Naive B cell (primary cell): ENCODE measurements at regions not wholly inside any gene's neighbourhood (a gene's known extent, or its start where the extent isn't known, plus 50 kb on each side); places are given as distances from the start of the nearest gene placed in this dataset.
"Not testable (repeated sequence)": the region's sequence is repeated elsewhere in the genome, so short reads cannot be mapped to it uniquely, and the experiment has no call there.

ENCODE experiments used
- ATAC-seq, 2 donors: fragments of 150-1000 bp; cut with Tn5 transposase; 2 replicates each; pipeline ENCODE4 v1.10.0; 2021; ENCODE audit warnings: low read depth in 2 of 2, mild to moderate bottlenecking in 2 of 2, moderate library complexity in 2 of 2
- DNase-seq: peaks from one replicate; pipeline ENCODE4 v3.0.0; 2022
- H3K27ac Mint-ChIP-seq, 6 donors: one replicate each; pipeline ENCODE4 v1.8.0; 2020 to 2022; ENCODE audit warnings: mild to moderate bottlenecking in 6 of 6, mixed read lengths in 6 of 6, moderate library complexity in 5 of 6, inconsistent platforms in 2 of 6
- H3K27me3 Mint-ChIP-seq, 3 donors: one replicate each; pipeline ENCODE4 v1.8.0; 2021 to 2022; ENCODE audit warnings: mixed read lengths in 3 of 3, mild to moderate bottlenecking in 1 of 3
- H3K36me3 Mint-ChIP-seq, 2 donors: one replicate each; pipeline ENCODE4 v1.8.0; 2020 to 2022; ENCODE audit warnings: mixed read lengths in 2 of 2, inconsistent platforms in 1 of 2, mild to moderate bottlenecking in 1 of 2
- H3K4me1 Mint-ChIP-seq, 3 donors: one replicate each; pipeline ENCODE4 v1.8.0; 2020 to 2022; ENCODE audit warnings: mixed read lengths in 3 of 3, inconsistent platforms in 1 of 3, mild to moderate bottlenecking in 1 of 3, moderate library complexity in 1 of 3
- H3K4me3 Mint-ChIP-seq, 8 donors: one replicate each; pipeline ENCODE4 v1.8.0; 2020 to 2022; ENCODE audit warnings: mild to moderate bottlenecking in 8 of 8, mixed read lengths in 8 of 8, moderate library complexity in 8 of 8, inconsistent platforms in 2 of 8
- H3K9me3 Mint-ChIP-seq, 7 donors: one replicate each; pipeline ENCODE4 v1.8.0; 2020 to 2022; ENCODE audit warnings: mixed read lengths in 7 of 7, mild to moderate bottlenecking in 5 of 7, inconsistent platforms in 2 of 7, moderate library complexity in 1 of 7

DNA sequence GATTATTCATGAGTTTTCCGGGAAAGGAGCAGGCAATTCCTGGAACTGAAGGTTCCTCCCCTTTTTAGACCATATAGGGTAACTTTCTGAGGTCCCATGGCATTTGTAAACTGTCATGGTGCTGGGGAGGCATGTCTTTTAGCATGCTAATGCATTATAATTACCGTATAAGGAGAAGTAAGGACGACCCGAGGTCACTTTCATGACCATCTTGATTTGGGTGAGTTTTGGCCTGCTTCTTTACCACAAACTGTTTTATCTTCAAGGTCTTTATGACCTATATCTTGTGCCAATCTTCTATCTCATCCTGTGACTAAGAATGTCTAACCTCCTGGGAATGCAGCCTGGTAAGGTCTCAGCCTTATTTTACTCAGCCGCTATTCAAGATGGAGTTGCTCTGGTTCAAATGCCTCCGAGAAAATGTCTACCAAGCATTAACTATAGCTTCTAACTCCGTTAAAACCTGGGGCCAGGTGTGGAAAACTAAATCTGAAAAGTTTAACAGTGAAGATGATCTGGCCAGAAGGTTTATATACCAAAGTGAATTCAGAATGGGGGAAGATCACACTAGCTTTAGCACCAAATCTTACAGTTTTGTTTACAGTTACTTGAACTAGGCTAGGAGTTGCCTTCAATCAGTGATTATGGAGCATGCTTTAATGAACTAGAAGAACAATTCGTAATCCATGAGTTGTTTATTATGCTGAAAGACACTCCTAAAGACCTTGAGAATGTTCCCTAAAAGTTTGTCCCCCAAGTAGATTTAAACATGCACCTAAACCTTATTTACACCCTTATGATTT is 80.0 kb upstream of the TOP1 start:
- peaks cover 4 to 7% (median 5%) of the 10 kb centered on the region in 3 donors for H3K4me1 Mint-ChIP-seq
- no peaks in the 10 kb centered on the region for H3K36me3 Mint-ChIP-seq
- no peak overlapping the region for H3K4me3 Mint-ChIP-seq
- no peak overlapping the region for H3K27ac Mint-ChIP-seq
- peaks cover 6 to 22% (median 13%) of the 10 kb centered on the region in 3 donors for H3K27me3 Mint-ChIP-seq
- DNase-seq (no peak), ATAC-seq (no peak)
- H3K9me3 Mint-ChIP-seq: no peaks in the 10 kb centered on the region

DNA sequence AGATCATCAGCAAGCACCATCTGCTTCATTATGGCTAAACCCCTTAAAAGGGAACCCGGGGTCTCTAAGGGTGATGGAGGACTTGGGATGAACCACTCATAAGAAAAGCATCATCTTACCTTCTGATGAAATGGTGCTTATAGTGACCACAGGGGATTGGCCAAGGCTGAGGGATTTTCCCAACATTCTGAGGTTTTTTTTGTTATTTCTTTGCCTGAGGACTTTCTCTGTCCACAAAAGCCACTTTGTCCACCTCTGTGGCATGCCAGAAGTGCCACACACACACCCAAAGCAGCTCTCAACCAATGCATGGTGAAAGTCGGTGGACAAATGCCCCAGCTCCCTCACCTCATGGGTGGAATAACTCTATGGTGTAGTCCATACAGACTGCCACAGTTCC is 79.3 kb upstream of the TOP1 start:
- H3K9me3 Mint-ChIP-seq: peaks cover 0 to 3% (median 0%) of the 10 kb centered on the region in 7 donors
- ATAC-seq (no peak), DNase-seq (no peak)
- H3K36me3 Mint-ChIP-seq: no peaks in the 10 kb centered on the region
- H3K27me3 Mint-ChIP-seq: peaks cover 6 to 22% (median 13%) of the 10 kb centered on the region in 3 donors
- no peak overlapping the region for H3K4me3 Mint-ChIP-seq
- peaks cover under 1 to 7% (median 5%) of the 10 kb centered on the region in 3 donors for H3K4me1 Mint-ChIP-seq
- no peak overlapping the region for H3K27ac Mint-ChIP-seq

DNA sequence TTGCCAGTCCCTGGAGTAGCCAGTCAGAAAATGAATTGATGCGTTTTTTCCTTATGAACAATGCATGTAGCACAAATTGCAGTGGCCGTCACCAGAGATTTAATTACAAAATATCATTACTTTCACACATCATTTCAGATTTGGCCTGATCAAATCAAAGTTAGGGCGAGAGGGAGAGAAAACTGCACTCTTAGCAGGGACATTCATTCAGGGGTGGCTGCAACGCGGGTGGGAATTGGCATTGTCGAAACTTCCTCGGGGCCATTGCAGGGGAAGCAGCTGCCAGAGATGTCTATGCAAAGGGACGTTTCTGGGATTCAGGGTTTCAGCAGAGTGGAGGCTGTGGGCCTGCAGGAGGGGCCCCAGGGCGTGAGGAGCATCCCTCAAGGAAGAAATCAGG is 76.5 kb upstream of the TOP1 start:
- Mint-ChIP-seq H3K27me3 (peaks cover under 1 to 10% (median 8%) of the 10 kb centered on the region in 3 donors), H3K4me1 (peaks cover 0 to 9% (median 7%) of the 10 kb centered on the region in 3 donors), H3K27ac (peak overlapping the region in 1 of 6 donors; percentile 27), H3K4me3 (no peak overlapping the region), H3K9me3 (peaks cover 0 to 3% (median 0%) of the 10 kb centered on the region in 7 donors), H3K36me3 (no peaks in the 10 kb centered on the region)
- ATAC-seq (no peak), DNase-seq (no peak)

DNA sequence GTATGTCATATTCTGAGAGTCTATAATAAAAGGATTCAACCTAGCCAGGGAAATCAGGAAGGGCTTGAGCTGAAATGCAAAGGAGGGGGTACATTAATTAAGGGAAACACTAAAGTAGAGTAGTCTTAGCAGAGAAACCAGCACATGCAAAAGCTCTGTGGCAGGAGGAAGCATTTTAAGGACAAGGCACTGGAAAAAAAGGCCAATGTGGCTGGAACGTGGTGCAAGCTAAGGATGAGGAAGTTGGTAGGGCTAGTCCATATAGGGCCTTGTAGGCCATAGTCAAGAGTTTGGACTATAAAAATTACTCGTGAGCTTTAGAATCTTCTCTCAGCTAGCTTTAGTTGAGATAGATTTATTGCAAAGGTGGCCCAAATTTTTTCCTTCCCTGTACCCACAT is 75.2 kb upstream of the TOP1 start:
- Mint-ChIP-seq H3K9me3 (peaks cover 0 to 3% (median 0%) of the 10 kb centered on the region in 7 donors), H3K4me3 (no peak overlapping the region), H3K4me1 (peaks cover 0 to 9% (median 7%) of the 10 kb centered on the region in 3 donors), H3K27me3 (peaks cover 0 to 8% (median 8%) of the 10 kb centered on the region in 3 donors), H3K36me3 (no peaks in the 10 kb centered on the region), H3K27ac (peak overlapping the region in 2 of 6 donors; percentile 0 to 16)
- DNase-seq (no peak), ATAC-seq (no peak)

DNA sequence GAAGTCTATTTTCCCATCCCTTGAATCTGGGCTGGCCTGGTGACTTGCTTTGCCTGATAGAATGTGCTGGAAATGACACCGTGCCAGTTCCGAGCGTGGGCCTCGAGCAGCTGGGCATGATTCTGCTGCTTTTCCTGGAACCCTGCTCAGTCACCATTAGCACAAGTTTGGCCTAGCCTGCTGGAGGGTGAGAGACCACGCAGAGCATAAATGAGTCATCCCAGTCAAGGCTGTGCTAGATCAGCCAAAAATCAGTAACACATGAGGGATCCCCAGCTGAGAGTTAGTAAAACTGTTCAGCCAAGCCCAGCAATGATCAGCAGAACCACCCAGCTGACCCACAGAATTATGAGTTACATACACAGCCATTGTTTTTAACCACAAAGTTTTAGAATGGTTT is 74.8 kb upstream of the TOP1 start:
- DNase-seq (no peak), ATAC-seq (no peak)
- no peak overlapping the region for H3K27ac Mint-ChIP-seq
- H3K36me3 Mint-ChIP-seq: no peaks in the 10 kb centered on the region
- H3K9me3 Mint-ChIP-seq: peaks cover 0 to 3% (median 0%) of the 10 kb centered on the region in 7 donors
- H3K27me3 Mint-ChIP-seq: peaks cover 0 to 8% (median 8%) of the 10 kb centered on the region in 3 donors
- H3K4me1 Mint-ChIP-seq: peaks cover 0 to 9% (median 7%) of the 10 kb centered on the region in 3 donors
- H3K4me3 Mint-ChIP-seq: no peak overlapping the region

DNA sequence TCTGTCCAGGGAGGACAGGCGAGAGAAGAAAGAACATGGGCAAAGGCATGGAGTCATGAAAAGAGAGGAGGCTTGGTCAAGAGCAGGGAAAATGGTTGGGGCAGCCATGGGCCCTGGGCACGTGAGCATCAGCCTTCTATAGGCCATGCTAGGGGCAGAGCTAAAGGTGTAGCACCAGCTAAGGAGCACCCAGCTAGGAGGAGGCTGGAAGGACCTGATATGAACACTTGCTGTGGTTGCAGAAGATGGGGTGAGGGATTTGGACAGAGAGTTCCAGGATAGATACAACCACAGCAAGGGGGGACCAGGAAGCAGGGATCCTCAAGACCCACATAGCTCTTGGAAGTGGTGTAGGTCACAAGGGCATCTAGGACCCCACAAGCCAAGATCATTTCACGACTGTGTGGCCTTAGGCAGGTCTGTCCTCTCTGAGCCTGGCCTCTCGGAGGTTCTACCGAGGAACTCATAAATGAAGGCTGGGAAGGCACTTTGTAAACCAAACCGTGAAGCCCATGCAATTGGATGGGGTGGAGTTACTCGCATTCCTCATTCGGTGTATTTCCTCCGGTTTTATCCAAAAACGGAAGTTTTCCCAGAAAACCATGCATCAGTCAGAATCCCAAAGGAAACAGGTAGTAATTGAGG is 74.0 kb upstream of the TOP1 start:
- DNase-seq: no peak
- peaks cover 0 to 3% (median 0%) of the 10 kb centered on the region in 7 donors for H3K9me3 Mint-ChIP-seq
- no peaks in the 10 kb centered on the region for H3K36me3 Mint-ChIP-seq
- ATAC-seq: no peak
- peaks cover 0 to 8% (median 8%) of the 10 kb centered on the region in 3 donors for H3K27me3 Mint-ChIP-seq
- H3K4me3 Mint-ChIP-seq: no peak overlapping the region
- peaks cover 0 to 9% (median 7%) of the 10 kb centered on the region in 3 donors for H3K4me1 Mint-ChIP-seq
- H3K27ac Mint-ChIP-seq: peak overlapping the region in 1 of 6 donors; percentile 60

DNA sequence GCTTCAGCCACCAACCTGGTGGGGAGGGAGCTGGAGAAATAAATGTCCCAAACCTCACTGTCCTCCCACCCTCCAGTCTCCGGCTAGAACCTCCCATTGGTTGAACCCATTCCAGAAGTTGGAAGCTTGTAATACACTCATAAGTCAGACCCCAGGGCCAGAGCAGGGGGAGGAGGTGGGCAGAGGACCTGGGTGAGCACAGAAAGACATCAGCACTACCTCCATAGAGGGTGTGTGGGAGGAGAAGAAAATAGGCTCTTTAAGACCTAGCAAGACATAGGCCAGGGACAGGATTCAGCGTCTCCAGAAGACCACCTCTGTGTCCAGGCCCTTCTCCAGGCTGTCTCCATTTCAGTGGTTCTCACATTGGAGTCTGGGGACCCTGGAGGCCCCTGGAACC is 73.3 kb upstream of the TOP1 start:
- H3K4me3 Mint-ChIP-seq: no peak overlapping the region
- DNase-seq: no peak
- H3K9me3 Mint-ChIP-seq: peaks cover 0 to 3% (median 0%) of the 10 kb centered on the region in 7 donors
- no peak overlapping the region for H3K27ac Mint-ChIP-seq
- no peak for ATAC-seq
- no peaks in the 10 kb centered on the region for H3K36me3 Mint-ChIP-seq
- H3K27me3 Mint-ChIP-seq: peaks cover 0 to 13% (median 8%) of the 10 kb centered on the region in 3 donors
- peaks cover 0 to 9% (median 7%) of the 10 kb centered on the region in 3 donors for H3K4me1 Mint-ChIP-seq

DNA sequence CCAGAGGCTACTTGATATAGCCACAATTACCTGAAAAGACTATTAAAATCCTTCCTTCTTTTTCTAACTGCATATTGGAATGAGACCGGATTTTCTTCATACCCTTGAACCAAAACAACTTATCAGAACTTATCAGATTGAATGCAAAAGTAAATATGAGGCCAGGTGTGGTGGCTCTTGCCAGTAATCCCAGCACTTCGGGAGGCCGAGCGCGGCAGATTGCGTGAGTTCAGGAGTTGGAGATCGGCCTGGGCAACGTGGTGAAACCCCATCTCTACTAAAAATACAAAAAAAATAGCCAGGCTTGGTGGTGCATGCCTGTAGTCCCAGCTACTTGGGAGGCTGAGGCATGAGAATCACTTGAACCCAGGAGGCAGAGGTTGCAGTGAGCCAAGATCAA is 72.8 kb upstream of the TOP1 start:
- not testable (repeated sequence) for H3K27ac Mint-ChIP-seq, DNase-seq, ATAC-seq, H3K9me3 Mint-ChIP-seq, H3K4me1 Mint-ChIP-seq, H3K27me3 Mint-ChIP-seq, H3K4me3 Mint-ChIP-seq, H3K36me3 Mint-ChIP-seq

DNA sequence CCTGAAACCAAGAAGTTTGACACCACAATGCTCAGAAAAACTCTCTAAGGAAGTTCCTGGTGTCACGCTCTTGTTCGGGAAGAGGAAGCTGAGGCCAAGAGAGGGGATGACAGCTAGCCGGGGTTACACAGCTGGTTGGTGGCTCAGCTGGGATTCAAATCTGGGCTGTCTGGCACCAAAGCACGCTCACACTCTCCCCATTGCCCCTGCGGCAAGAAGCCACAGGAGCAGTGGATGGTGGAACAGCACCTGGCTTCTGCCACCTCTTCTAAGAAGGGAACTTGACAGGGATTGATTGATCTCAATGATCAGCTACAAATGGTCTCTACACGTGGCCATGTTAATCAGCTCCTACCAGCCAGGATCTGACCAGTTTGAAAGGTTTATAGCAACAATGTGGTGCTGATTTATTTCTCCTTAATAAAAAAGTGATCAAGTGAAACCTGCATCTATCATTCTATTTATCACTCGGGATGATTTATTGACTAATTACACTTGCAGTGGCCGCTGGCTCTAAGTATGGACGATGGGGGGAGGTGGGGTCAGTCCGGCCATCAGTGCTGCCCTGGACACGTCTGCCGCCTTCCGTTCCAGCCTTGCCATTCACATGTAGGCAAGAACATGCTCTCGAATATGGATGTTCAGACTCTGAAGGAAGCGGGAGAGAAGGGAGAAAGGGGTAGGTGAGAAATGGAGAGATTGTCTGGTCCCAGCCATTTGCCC is 71.9 kb upstream of the TOP1 start:
- Mint-ChIP-seq H3K27ac (no peak overlapping the region), H3K9me3 (peaks cover 0 to 3% (median 0%) of the 10 kb centered on the region in 7 donors), H3K4me3 (no peak overlapping the region), H3K4me1 (peaks cover 0 to 9% (median 7%) of the 10 kb centered on the region in 3 donors), H3K36me3 (no peaks in the 10 kb centered on the region), H3K27me3 (peaks cover 0 to 11% (median 0%) of the 10 kb centered on the region in 3 donors)
- DNase-seq: no peak
- peak in 1 of 2 donors; percentile 50 for ATAC-seq

DNA sequence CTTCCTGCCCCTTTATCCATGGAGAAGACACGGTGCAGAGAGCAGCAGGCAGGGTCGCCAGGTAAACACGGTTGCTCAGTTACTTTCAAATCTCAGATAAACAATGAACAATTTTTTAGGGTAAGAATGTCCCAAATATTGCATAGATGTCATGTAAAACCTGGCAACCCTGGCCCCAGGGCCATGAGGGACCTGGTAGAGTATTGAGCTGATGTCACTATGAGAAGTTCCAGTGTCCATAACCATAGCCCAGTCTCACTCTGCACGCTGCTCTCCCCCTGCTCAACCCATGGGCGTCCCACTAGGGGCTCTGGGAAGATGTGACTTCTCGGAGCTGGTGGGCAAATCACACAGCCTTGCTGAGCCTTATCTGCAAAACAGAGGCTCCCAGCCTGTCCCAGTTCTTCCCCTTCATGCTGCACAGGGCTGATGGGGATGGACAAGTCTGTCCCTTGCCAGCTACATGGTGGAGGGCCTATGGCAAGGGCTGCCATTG is 71.3 kb upstream of the TOP1 start:
- ATAC-seq: no peak
- DNase-seq: no peak
- Mint-ChIP-seq H3K36me3 (no peaks in the 10 kb centered on the region), H3K27ac (no peak overlapping the region), H3K4me3 (no peak overlapping the region), H3K9me3 (peaks cover 0 to 3% (median 0%) of the 10 kb centered on the region in 7 donors), H3K27me3 (peaks cover 0 to 16% (median 0%) of the 10 kb centered on the region in 3 donors), H3K4me1 (peaks cover 0 to 9% (median 7%) of the 10 kb centered on the region in 3 donors)

DNA sequence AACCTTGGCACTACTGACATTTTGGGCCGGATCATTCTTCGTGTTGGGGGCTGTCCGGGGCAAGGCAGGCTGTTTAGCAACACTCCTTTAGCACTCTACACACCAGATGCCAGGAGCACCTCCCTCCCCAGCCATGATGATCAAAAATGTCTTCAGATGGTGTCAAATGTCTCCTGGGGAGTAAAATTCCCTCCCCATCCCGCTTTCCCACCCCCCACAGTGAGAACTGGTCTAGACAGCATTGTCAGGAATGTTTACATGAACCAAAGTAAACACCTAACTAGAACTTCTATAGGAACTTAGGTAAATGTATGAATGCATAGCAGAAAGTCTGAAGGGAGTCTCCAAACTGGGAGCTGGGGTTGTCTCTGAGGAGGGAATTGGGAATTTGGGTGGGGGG is 70.0 kb upstream of the TOP1 start:
- Mint-ChIP-seq H3K36me3 (no peaks in the 10 kb centered on the region), H3K4me1 (peaks cover 0 to 13% (median 7%) of the 10 kb centered on the region in 3 donors), H3K27me3 (peaks cover 0 to 16% (median 0%) of the 10 kb centered on the region in 3 donors), H3K9me3 (peaks cover 0 to 3% (median 0%) of the 10 kb centered on the region in 7 donors), H3K4me3 (no peak overlapping the region), H3K27ac (peak overlapping the region in 2 of 6 donors; percentile 34 to 67)
- DNase-seq (no peak), ATAC-seq (no peak)

DNA sequence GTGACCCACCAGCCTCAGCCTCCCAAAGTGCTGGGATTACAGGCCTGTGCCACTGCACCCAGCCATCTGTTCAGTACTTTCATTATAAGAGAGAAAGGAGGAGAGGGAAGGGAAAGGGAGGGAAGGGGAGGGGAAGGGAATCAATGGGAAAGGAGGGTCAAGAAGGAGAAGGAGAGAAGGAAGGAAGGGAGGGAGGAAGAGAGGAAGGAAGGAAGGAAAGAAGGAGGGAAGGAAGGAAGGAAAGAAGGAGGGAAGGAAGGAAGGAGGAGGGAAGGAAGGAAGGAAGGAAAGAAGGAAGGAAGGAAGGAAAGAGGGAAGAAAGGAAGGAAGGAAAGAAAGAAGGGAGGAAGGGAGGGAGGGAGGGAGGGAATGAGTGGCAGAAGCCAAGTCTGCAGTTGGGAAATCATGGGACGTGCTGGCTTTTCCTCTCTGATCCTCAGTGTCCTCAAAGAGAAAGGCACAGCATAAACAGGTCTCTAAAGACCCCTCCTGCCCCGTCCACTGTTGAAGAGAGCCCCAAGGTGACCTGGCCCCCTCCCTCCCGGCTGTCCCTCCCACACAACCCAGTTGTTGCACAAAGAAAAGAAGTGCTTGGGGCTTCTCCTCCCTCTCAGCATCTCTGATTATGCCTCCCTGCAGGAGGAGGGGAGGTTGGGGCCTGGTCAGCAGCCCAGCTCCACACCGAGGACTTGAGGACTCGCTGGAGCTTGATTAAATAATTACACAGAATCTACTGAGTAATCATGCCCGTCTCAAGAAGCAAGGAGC is 69.1 kb upstream of the TOP1 start:
- ATAC-seq (no peak), DNase-seq (no peak)
- H3K36me3 Mint-ChIP-seq: no peaks in the 10 kb centered on the region
- H3K27me3 Mint-ChIP-seq: peaks cover 0 to 16% (median 0%) of the 10 kb centered on the region in 3 donors
- peak overlapping the region in 1 of 8 donors; percentile 32 for H3K4me3 Mint-ChIP-seq
- no peaks in the 10 kb centered on the region for H3K9me3 Mint-ChIP-seq
- peaks cover 0 to 13% (median 7%) of the 10 kb centered on the region in 3 donors for H3K4me1 Mint-ChIP-seq
- no peak overlapping the region for H3K27ac Mint-ChIP-seq
